ENCODE measurements at regions not wholly inside any gene's neighbourhood (a gene's known extent, or its start where the extent isn't known, plus 50 kb on each side); places are given as distances from the start of the nearest gene placed in this dataset.

- H3K4me1 ChIP-seq (ENCODE audit: control insufficient read depth in 2 of 3, insufficient read depth in 2 of 3, low read depth in 1 of 3, low read length in 3 of 3): no peaks in the 10 kb centered on the region
- H3K4me3 ChIP-seq (ENCODE audit: low read length in 3 of 3): no peak overlapping the region
- no peak overlapping the region for H3K9ac ChIP-seq (ENCODE audit: low read length in 3 of 3)
- DNase-seq (no peak), FAIRE-seq (no peak)
- no peak for TF ChIP-seq CTCF (IDR thresholded peaks at IDR 0.05; ENCODE audit: borderline replicate concordance, extremely low read depth, insufficient read depth)
- intact Hi-C loops (cut with DNase I): no loop called here
- H3K9me3 ChIP-seq (ENCODE audit: control insufficient read depth in 2 of 3, insufficient read depth in 1 of 3, low read length in 3 of 3): no peaks in the 10 kb centered on the region
- no peak overlapping the region for H3K27ac ChIP-seq (ENCODE audit: low read depth in 2 of 2, low read length in 2 of 2)
- H3K36me3 ChIP-seq (ENCODE audit: control insufficient read depth in 2 of 3, insufficient read depth in 3 of 3, low read length in 3 of 3): no peaks in the 10 kb centered on the region
- H3K27me3 ChIP-seq (ENCODE audit: control insufficient read depth, insufficient read depth, low read length): no peaks in the 10 kb centered on the region
Measured at GRCh38 chr2:146038014-146038413, 1518.1 kb upstream of the ZEB2 start.

GRCh38 chr2:146037334-146037870, 1517.5 kb upstream of the ZEB2 start:
- no peak for TF ChIP-seq CTCF (IDR thresholded peaks at IDR 0.05; ENCODE audit: borderline replicate concordance, extremely low read depth, insufficient read depth)
- H3K9ac ChIP-seq (ENCODE audit: low read length in 3 of 3): no peak overlapping the region
- H3K4me1 ChIP-seq (ENCODE audit: control insufficient read depth in 2 of 3, insufficient read depth in 2 of 3, low read depth in 1 of 3, low read length in 3 of 3): no peaks in the 10 kb centered on the region
- no peaks in the 10 kb centered on the region for H3K27me3 ChIP-seq (ENCODE audit: control insufficient read depth, insufficient read depth, low read length)
- H3K36me3 ChIP-seq (ENCODE audit: control insufficient read depth in 2 of 3, insufficient read depth in 3 of 3, low read length in 3 of 3): no peaks in the 10 kb centered on the region
- FAIRE-seq (no peak), DNase-seq (no peak)
- H3K9me3 ChIP-seq (ENCODE audit: control insufficient read depth in 2 of 3, insufficient read depth in 1 of 3, low read length in 3 of 3): no peaks in the 10 kb centered on the region
- no peak overlapping the region for H3K27ac ChIP-seq (ENCODE audit: low read depth in 2 of 2, low read length in 2 of 2)
- H3K4me3 ChIP-seq (ENCODE audit: low read length in 3 of 3): no peak overlapping the region
- intact Hi-C loops (cut with DNase I): no loop called here

GRCh38 chr2:146031158-146031557, 1511.2 kb upstream of the ZEB2 start:
- no peaks in the 10 kb centered on the region for H3K36me3 ChIP-seq (ENCODE audit: control insufficient read depth in 2 of 3, insufficient read depth in 3 of 3, low read length in 3 of 3)
- no peak overlapping the region for H3K9ac ChIP-seq (ENCODE audit: low read length in 3 of 3)
- DNase-seq (no peak), FAIRE-seq (no peak)
- no peaks in the 10 kb centered on the region for H3K9me3 ChIP-seq (ENCODE audit: control insufficient read depth in 2 of 3, insufficient read depth in 1 of 3, low read length in 3 of 3)
- H3K4me1 ChIP-seq (ENCODE audit: control insufficient read depth in 2 of 3, insufficient read depth in 2 of 3, low read depth in 1 of 3, low read length in 3 of 3): no peaks in the 10 kb centered on the region
- intact Hi-C loops (cut with DNase I): no loop called here
- no peak overlapping the region for H3K4me3 ChIP-seq (ENCODE audit: low read length in 3 of 3)
- no peaks in the 10 kb centered on the region for H3K27me3 ChIP-seq (ENCODE audit: control insufficient read depth, insufficient read depth, low read length)
- no peak overlapping the region for H3K27ac ChIP-seq (ENCODE audit: low read depth in 2 of 2, low read length in 2 of 2)
- no peak for TF ChIP-seq CTCF (IDR thresholded peaks at IDR 0.05; ENCODE audit: borderline replicate concordance, extremely low read depth, insufficient read depth)

GRCh38 chr2:146027156-146027555, 1507.2 kb upstream of the ZEB2 start:
- TF ChIP-seq CTCF (IDR thresholded peaks at IDR 0.05; ENCODE audit: borderline replicate concordance, extremely low read depth, insufficient read depth): no peak
- Histone ChIP-seq H3K9me3 (ENCODE audit: control insufficient read depth in 2 of 3, insufficient read depth in 1 of 3, low read length in 3 of 3) (no peaks in the 10 kb centered on the region), H3K27me3 (ENCODE audit: control insufficient read depth, insufficient read depth, low read length) (no peaks in the 10 kb centered on the region), H3K36me3 (ENCODE audit: control insufficient read depth in 2 of 3, insufficient read depth in 3 of 3, low read length in 3 of 3) (no peaks in the 10 kb centered on the region), H3K9ac (ENCODE audit: low read length in 3 of 3) (no peak overlapping the region), H3K27ac (ENCODE audit: low read depth in 2 of 2, low read length in 2 of 2) (no peak overlapping the region), H3K4me1 (ENCODE audit: control insufficient read depth in 2 of 3, insufficient read depth in 2 of 3, low read depth in 1 of 3, low read length in 3 of 3) (no peaks in the 10 kb centered on the region), H3K4me3 (ENCODE audit: low read length in 3 of 3) (no peak overlapping the region)
- intact Hi-C loops (cut with DNase I): no loop called here
- FAIRE-seq (no peak), DNase-seq (no peak)

Measured in kidney (tissue), 13 donors.